SKM-1 (cell line): ENCODE measurements at regions not wholly inside any gene's neighbourhood (a gene's known extent, or its start where the extent isn't known, plus 50 kb on each side); places are given as distances from the start of the nearest gene placed in this dataset.

Experiments used
- DNase-seq: peaks from one replicate; lab custom pipeline; 2025; ENCODE audit not compliant: unreplicated experiment; lab: John Stamatoyannopoulos, UW

DNA sequence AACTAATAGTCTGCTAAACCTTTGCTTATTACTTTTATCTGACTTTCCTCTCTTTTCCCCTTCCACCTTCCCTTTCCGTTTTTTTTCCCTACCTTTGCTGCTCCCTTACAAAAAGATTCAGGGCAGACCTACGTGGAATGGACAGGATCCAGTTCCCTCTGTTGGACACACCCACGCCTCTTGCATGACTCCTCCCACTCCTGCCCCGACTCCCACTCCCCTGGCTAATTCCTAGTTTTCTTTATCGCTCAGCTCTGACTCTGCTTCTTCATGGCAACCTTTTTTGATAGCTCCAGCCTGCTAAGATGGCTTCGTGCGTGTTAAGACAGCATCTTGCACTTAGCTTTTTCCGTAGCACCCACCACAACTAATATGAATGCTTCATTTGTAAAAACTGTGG lies 715.6 kb upstream of the NRSN1 start:
- DNase-seq: no peak

DNA sequence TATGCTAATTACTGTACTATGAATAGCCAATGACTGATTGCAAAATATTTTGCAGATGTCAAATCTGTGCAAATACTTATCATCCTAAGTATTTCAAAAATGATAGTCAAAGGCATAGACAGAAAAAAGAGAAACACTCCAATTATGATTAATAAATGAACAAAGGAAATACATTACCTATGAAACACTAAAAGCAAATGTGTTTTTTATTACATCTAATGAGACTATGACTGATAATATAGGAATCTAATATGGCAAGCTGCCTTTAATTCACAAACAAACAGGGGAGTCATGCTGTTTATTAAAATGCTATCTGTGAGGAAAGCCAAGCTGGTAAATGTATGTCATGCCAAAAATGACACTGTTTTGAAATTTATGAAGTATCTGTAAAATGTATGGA lies 713.2 kb upstream of the NRSN1 start:
- DNase-seq: no peak

DNA sequence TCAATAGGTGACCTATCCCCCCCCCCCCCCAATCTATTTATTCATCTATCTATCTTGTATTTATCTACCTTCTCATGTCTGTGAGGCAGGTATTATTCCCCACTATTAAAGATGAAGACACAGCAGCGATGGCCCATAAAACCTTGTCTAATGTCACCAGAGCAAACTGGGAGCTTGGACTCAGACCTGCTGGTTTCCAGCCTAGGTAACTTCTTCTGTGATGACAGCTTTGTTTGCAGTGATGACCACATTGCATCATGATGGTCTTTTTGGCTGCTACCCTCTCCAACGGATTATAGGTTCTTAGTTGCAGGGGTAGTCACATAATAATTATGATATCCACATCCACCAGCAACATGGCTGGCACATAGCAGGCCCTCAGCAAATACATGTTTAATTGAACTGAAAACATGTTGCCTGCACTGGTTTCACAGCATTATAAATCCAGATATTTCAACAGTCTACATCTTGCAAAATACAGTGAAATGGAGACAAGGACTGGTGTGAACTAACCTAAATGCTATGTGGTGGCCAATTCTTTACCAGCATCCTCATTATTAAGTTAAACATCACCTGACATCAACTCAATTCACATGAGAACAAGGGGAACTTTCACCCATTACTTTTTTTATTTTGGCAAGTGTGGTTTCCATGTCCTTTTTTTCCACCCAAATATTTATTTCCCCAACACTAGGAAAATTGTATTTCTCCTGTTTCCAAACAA lies 712.5 kb upstream of the NRSN1 start:
- no peak for DNase-seq

DNA sequence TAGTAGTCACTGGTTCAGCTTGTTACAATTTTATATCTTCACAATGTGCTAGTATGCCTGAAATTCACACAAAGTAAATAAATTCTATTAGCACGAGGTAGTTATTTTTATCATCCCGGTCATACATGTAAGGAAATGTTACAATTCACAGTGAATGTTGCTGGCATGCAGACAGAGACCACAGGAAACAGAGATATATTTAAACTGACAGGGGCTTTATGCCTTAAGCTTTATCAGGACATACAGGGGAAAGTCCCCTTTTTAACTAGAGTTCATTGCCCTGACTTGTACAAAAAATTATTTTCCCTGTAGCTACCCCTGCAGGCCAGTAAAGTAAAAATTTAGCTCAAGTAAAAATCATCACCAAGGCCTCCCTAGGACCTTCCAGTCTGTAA lies 712.0 kb upstream of the NRSN1 start:
- DNase-seq: no peak

DNA sequence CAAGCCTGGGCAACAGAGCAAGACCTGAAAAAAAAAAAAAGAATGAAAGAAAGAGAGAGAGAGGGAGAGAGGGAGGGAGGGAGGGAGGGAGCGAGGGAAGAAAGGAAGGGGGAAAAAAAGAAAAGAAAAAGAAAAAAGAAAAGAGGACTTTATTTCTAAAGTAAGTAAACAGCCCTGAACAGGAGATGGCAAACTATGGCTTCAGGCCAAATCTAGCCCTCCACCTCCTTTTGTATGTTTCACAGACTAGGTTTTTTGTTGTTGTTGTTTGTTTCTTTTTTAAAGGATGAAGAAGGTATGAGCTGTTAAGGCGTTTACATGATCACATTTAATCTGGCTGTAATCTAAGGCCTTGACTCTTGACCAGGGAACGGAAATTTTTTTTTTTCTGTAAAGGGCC lies 711.1 kb upstream of the NRSN1 start:
- no peak for DNase-seq

DNA sequence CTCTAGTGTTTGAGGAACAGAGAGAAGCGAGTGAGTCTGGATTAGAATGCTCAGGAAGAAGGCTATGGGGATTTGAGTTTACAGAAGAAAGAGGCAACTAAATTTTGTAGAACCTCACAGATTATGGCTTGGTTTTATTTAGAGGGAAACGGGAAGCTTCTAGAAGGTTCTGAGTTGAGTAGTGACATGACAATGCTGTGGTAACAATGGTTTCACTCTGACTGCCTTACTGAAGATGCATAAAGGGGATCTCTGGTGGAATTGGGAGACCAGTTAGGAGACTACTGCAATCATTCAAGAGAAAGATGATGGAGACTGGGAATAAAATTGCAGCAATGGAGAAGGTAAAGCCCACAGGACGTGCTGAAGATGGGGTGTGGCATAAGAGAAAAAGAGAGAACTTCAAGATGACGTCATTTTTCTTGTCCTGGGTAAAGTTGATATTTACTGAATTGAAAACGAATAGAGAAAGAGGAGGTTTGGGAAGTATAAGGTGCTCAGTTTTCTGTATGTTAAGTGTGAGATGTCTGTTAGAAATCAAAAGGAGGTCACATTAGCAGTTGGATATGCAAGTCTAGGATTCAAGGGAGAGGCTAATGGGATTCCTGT lies 710.1 kb upstream of the NRSN1 start:
- DNase-seq: no peak

DNA sequence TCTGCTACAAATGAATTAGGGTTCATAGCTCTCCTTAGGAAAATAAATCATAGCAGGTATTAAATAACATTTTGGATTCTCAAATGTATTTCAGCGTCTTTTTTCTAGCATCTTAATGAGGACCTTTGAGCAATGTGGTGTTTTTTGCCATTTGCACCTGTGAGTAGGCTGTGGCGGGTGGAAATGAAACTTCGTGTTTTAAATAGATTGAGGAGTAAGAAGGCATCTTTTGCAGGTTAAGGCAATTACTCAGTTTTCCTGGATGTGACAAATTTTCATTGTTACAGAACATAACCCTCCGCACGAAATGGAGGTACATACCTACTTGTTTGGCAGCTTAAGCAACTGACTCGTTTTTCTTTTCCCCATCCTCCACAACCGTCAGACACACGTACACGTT lies 708.9 kb upstream of the NRSN1 start:
- no peak for DNase-seq

DNA sequence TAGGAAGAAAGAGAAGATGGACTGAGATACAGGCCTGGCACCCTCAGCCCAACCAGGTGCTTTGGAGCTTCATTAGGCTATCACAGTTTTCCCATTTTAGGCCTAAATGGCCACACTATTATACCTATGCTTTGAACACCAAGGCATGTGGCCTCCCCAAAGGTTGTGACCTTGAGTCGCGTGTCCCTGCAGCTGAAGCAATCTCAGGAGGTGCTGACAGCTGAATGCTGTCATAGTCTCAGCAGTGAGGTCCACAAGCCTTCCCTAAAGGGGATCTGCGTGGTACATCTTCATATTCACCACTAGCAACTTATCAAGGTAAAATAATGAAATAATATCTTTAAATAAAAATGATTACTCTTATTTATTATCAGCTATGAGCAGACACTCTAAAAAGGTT lies 707.9 kb upstream of the NRSN1 start:
- no peak for DNase-seq

DNA sequence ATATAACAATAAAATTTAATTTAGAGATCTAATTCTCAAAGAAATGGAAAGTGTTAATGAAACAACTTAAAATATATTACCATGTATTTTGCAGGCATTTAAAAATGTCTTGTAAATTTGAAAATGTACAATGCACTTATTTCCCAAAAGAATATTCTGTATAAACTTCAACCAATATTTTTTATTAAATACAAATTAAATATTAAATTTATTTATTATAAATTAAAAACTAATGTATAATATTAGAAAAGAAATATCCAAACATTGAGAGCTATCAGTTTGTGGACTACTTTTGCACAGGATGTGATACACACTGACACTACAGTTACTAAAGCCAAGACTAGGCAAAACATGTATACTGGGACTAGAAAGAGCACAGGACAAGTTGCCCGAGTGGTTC lies 707.0 kb upstream of the NRSN1 start:
- no peak for DNase-seq

DNA sequence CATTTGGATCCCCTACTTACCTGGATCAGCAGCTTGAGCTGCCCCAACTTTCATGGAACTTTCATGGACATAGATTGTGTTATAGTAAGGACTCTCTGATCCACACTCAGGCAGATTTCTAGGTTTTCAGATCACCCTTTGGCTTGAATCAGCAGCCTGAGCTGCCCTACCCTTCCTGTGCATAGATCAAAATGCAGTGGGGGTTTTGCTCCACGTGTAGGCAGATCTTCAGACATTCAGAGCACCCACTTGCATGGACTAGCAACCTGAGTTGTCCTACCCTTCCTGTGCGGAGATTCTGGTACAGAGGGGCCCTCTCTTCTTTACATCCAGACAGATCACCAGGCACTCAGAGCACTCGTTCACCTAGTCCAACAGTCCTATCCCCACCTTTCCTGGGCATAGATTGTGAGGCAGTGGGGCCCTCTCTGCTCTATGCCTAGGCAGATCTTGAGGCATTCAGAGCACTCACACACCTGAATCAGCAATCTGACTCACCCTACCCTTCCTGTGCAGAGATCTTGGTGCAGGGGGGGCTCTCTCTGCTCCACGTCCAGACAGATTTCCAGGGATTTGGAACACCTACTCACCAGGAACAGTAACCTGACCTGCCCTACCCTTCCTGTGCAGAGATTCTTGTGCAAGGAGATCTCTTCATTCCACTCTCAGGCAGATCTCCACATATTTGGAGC lies 705.2 kb upstream of the NRSN1 start:
- DNase-seq: no peak

DNA sequence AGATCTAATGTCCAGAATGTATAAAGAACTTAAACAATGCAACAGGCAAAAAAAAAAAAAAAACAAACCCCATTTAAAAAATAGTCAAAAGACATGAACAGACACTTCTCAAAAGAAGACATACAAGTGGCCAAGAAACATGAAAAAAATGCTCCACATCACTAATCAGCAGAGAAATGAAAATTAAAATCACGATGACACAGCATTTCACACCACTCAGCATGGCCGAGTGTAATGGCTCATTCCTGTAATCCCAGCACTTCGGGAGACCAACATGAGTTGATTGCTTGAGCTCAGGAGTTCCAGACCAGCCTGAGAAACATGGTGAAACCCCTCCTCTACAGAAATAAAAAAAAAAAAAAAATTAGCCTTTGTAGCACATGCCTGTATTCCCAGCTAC lies 701.4 kb upstream of the NRSN1 start:
- no peak for DNase-seq

DNA sequence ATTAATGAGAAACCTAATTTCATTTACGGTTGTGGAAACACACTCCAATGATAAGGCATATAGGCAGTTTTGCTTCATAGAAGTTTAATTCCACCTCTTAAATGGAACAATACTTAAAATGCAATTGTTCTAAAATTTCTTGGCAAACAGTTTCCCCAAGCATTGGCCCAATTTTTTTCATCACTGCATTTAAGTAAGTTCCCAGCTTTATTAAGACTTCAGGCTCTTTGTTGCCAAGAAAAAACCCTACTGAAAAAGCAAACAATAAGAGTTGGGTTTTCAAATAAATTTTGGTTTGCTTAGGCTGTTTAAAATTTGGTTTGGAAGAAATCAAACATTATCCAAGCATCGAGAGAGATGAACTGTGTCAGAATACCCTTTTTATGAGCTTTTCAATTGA lies 690.9 kb upstream of the NRSN1 start:
- no peak for DNase-seq

DNA sequence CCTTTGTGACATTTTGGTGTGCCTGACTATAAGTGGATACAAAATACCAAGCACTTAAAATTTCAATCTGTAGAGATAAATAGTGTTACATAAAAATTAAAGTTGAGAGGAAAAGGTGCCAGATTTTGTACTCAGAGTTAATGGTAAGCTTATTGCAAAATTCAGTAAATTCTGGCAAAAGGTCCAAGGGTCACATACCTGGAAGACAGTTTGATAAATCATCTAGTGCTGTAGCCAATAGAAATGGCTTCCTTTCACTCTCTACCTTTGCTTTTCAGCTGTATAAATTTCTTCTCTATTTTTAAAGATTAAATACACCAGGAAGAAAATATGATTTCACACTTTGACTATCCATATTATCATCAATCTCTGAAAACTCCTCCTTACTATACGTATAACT lies 690.2 kb upstream of the NRSN1 start:
- DNase-seq: no peak

DNA sequence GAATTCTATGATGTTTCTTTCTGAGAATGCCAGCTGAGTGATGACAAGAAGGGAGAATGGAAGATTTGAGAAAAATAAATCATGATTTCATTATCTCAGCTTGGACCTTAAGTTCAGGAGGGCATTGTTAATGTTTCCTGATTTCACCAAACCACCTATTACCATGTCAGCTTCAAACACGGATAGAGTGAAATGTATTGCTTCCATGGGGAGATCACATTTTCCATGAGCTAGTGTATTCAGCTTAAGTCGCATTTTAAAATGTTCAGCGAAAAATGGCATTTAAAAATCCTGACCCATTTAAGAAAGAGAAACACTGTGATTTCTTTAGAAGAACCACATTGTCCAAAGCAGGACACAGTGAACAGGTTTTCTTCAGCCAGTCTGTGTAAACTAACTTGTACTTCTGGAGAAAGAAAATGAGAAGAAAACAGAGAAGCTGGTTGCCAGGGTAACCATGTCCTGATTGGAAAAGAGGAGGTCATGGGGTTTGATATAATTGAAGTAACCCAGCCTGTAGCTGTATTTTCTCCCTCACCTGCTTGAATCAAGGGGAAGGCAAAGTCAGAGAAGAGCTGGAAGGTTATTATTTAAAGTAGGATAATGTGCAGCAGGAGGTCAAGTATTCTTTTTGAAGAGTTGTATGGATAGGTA lies 684.1 kb upstream of the NRSN1 start:
- no peak for DNase-seq

DNA sequence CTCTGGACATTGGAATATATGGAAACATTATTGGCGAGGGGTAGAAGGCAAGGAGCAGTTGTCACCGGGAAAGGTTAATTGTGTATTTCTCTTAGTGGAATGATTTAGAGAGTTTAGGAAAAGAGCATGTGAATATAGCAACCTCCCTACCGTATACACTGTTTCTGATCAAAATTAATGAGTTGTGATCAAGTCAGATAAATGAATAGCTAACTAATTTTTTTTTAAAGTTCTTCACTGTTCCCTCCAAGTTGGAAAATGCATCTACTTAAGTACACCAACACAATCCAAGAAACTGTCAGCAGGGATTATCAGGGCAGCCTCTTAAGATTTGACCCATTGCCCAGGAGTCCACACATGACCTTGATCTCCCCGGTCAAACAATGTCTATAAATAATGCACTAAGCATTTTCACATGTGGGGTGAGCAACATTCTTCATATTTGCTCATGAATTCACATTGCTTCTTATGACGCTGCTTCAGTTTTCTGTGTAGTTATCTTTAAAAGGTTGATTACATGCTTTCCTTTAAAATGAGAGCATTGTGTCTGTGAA lies 680.8 kb upstream of the NRSN1 start:
- DNase-seq: no peak

DNA sequence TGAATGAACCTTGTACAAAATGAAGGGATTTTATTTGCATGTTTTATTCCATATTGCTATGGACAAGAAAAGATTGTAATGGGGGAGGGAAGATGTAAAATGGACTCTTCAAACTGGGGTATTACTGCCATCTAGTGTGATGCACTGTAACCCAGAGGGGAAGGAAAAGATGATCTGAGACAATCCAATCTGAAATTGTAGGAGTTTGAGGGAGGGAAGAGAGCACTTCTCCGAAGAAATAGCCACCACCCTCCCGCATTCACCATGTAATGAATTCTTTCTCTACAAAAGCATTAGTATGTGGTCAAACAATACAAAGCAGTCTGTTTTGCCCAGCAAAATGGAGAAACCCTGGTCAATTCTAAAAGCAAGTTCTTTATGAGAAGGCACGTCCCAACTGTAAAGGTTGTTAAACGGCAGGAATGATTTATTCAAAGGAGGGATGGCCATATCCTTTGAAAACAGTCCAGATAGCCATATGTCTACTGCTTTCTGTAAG lies 679.5 kb upstream of the NRSN1 start:
- no peak for DNase-seq

DNA sequence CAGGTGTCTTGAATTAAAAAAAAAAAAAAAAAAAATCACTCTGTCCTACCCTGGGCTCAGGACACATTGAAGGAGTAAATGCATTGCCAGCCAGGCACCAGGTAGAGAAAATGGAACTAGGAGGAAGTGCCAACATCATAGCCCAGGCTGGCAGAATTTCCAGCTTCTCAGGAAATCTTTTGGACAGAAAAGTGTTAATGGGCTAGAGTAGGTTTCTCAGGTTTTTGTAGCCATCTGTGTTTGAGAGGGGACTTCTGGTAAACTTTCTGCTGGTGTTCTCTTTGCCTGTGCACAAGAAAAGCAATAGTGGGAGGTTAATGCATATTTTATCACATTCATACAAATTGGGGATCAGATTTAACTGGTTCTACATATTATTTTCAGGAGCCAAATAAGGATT lies 678.3 kb upstream of the NRSN1 start:
- no peak for DNase-seq

DNA sequence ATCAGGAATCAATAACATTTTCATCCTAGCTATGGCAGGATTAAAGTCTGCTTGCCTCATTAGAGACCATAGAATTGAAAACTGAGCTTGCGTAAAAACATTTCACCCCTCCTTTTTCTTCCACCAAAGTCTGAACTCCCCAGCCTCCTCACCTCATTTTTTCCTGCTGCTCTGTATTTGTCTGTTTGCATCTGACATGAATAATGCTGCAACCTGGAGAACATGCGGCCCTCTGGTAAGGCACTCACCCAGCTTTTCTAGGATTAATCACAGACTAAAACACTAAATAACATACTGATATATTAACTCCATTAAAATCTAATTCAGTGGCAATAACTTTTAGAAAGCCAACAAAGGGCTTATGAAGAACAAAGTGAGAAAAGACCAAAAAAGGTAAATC lies 677.7 kb upstream of the NRSN1 start:
- no peak for DNase-seq

DNA sequence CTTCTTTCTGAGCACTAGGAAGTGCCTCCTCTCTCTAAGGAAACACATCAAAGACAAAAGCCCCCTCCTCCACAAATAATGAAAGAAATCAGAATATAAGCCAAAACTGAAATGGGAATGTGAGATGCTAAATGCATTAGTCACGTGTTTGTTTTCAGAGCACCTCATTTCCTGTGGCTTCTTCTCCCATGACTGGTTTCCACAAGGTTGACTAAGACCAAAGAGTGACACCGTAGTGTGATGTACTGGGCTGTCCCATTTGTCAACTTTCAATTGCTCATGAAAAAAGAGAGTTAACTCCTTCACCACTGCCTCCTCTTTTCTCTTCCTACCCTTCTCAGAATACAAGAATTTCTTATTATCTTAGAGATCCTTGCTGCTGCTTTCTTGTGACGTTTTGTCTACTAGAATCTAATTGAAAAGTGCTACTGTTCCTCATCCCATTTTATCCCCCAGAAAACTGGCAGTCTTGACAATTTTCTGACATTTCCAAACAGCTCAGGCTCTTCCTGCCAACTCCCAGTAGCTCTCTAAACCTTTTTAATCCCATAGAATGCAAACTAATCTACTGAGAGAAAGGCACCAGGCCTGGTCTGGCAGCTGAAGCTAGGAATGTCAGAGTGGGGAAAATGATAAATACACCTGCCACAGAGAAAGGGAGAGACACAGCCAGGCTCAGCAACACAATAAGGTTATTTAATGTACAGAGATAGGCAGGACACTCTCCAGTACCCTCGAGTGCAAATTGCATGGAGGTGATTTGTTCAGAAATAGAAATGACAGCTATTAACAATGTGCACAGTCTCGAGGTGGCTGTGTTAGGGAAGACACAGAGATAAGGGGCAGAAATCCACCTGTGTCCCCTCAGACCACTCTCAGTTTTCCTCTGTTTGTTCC lies 671.7 kb upstream of the NRSN1 start:
- no peak for DNase-seq

DNA sequence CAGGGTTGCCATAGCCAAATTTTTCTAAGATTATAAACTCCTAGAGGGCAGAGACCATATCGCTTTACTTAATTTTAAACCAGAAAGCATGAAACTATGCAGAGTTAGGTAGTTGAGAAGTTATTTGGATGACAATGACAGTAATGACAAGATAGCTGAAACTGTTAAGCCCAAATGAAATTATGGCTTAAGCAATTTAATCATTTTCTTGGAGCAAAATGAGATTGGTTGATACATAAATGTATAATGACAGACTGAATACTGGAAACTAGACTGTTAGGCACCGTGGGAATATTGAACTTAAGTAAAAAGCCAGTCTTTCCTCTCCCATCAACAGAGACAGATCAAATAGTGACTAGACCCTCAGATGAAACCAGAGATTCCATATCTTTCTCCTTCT lies 670.3 kb upstream of the NRSN1 start:
- DNase-seq: no peak

DNA sequence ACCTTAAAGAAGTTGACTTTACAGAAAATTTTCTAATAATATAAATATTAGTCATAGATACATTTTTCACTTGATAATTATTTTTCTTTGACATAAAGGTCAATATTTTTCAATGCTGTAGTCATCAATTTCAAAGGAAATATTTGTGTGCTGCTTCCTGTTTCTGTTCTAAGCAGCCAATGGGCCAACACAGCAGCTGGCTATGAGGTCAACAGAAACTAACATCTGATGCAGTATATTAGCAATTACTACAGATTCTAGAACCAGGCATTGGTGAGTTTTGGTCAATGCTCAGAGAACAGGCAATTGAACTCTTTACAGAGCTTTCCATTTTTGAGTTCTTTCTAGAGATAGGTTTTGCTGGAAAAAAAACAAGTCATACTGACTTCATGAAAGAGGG lies 669.6 kb upstream of the NRSN1 start:
- DNase-seq: no peak
